H1 (cell line): ENCODE measurements at regions not wholly inside any gene's neighbourhood (a gene's known extent, or its start where the extent isn't known, plus 50 kb on each side); places are given as distances from the start of the nearest gene placed in this dataset.
A peak's percentile ranks its signal among the peaks of the same experiment; 100 is the strongest.

Source experiments
- CTCF ChIA-PET: fragments of 300-600 bp; sonication (Branson Sonifier 250); formaldehyde crosslinking; loops from one replicate; lab custom pipeline; 2021; ENCODE audit not compliant: partially characterized antibody; lab: Charles Lee
- POLR2A ChIA-PET: fragments of 300-600 bp; sonication (Branson Sonifier 250); formaldehyde crosslinking; loops from one replicate; lab custom pipeline; 2021; ENCODE audit warnings: inconsistent platforms; ENCODE audit not compliant: partially characterized antibody; lab: Charles Lee
- DNase-seq, 2 experiments: peaks; one replicate each; pipeline versions ENCODE4 v3.0.0 to v3.0.0-alpha.2; 2010 to 2022; ENCODE audit warnings: low spot score in 2 of 2, low read depth in 1 of 2, mixed read lengths in 1 of 2
- FAIRE-seq: peaks from 2 replicates; lab custom pipeline; 2011; peaks lifted over from hg19 to GRCh38; lab: Jason Lieb, UNC
- H2AFZ ChIP-seq: 2 replicates; pipeline ENCODE4 v1.8.1; 2012; ENCODE audit warnings: low read length, inconsistent platforms
- H2AK5ac ChIP-seq: 2 replicates; pipeline ENCODE4 v1.6.1; 2013; ENCODE audit warnings: low read depth, low read length
- H2BK120ac ChIP-seq: replicated peaks from 2 replicates; pipeline ENCODE3; 2013; ENCODE audit warnings: low read depth, low read length, inconsistent platforms
- H2BK12ac ChIP-seq: 2 replicates; pipeline ENCODE4 v1.6.1; 2013; ENCODE audit warnings: low read depth, low read length
- H2BK15ac ChIP-seq: 2 replicates; pipeline ENCODE4 v1.6.1; 2013; ENCODE audit warnings: low read length
- H2BK20ac ChIP-seq: 2 replicates; pipeline ENCODE4 v1.6.1; 2013; ENCODE audit warnings: low read length
- H2BK5ac ChIP-seq: 2 replicates; pipeline ENCODE4 v1.6.1; 2013; ENCODE audit warnings: low read depth, low read length
- H3K14ac ChIP-seq: 2 replicates; pipeline ENCODE4 v1.6.1; 2013; ENCODE audit warnings: inconsistent platforms; ENCODE audit not compliant: insufficient read length
- H3K18ac ChIP-seq: 2 replicates; pipeline ENCODE4 v1.6.1; 2013; ENCODE audit warnings: low read length; ENCODE audit errors: extremely low read depth
- H3K23ac ChIP-seq: 2 replicates; pipeline ENCODE4 v1.6.1; 2013; ENCODE audit warnings: inconsistent platforms; ENCODE audit not compliant: insufficient read length
- H3K23me2 ChIP-seq: 2 replicates; pipeline ENCODE4 v1.6.1; 2013; ENCODE audit warnings: low read depth, low read length
- H3K27ac ChIP-seq: 2 replicates; pipeline ENCODE4 v1.6.1; 2011; ENCODE audit warnings: low read depth, low read length, inconsistent platforms
- H3K27me3 ChIP-seq, 4 experiments: replicated peaks in 1 of 4; 1 replicate in 1 of 4; 2 replicates in 3 of 4; pipeline versions ENCODE4 v1.6.1 to v1.8.1; 2011 to 2013; ENCODE audit warnings: low read length in 3 of 4, mild to moderate bottlenecking in 3 of 4, inconsistent platforms in 2 of 4, mixed read lengths in 2 of 4, moderate library complexity in 1 of 4; ENCODE audit not compliant: control insufficient read depth in 3 of 4, insufficient read depth in 3 of 4; ENCODE audit errors: extremely low read depth in 1 of 4
- H3K36me3 ChIP-seq, 4 experiments: 2 replicates each; pipeline versions ENCODE4 v1.6.1 to v1.8.1; 2011 to 2013; ENCODE audit warnings: mild to moderate bottlenecking in 4 of 4, low read length in 3 of 4, moderate library complexity in 2 of 4, control low read depth in 1 of 4, inconsistent platforms in 1 of 4; ENCODE audit not compliant: insufficient read depth in 4 of 4, control insufficient read depth in 2 of 4
- H3K4ac ChIP-seq: replicated peaks from 2 replicates; pipeline ENCODE3; 2013; ENCODE audit warnings: low read length, low read depth, mixed read lengths, inconsistent platforms; ENCODE audit not compliant: insufficient read length
- H3K4me1 ChIP-seq, 4 experiments: replicated peaks in 1 of 4; 1 replicate in 1 of 4; 2 replicates in 3 of 4; pipeline versions ENCODE4 v1.6.1 to v1.8.1; 2011 to 2013; ENCODE audit warnings: low read length in 3 of 4, inconsistent platforms in 2 of 4, mixed read lengths in 1 of 4; ENCODE audit not compliant: insufficient read depth in 4 of 4, control insufficient read depth in 3 of 4
- H3K4me2 ChIP-seq, 2 experiments: 2 replicates each; pipeline versions ENCODE4 v1.6.1 to v1.8.1; 2011 to 2013; ENCODE audit warnings: low read depth in 2 of 2, low read length in 2 of 2, control low read depth in 1 of 2, inconsistent platforms in 1 of 2, mild to moderate bottlenecking in 1 of 2; ENCODE audit not compliant: insufficient read depth in 1 of 2
- H3K4me3 ChIP-seq, 4 experiments: fragments of 200-600, 300-600 bp in 1 of 4; sonication (generic), shearing (Covaris generic), sonication (Bioruptor Twin) in 1 of 4; 2 replicates each; pipeline versions ENCODE4 v1.5.1 to v1.8.1; 2011 to 2016; ENCODE audit warnings: low read length in 4 of 4, low read depth in 3 of 4, control low read depth in 2 of 4, inconsistent platforms in 2 of 4, mild to moderate bottlenecking in 2 of 4, mixed read lengths in 1 of 4, moderate library complexity in 1 of 4; ENCODE audit not compliant: insufficient read depth in 2 of 4; ENCODE audit errors: extremely low read depth in 1 of 4
- H3K56ac ChIP-seq: replicated peaks from 2 replicates; pipeline ENCODE3; 2013; ENCODE audit warnings: low read depth, mild to moderate bottlenecking, mixed read lengths, low read length, inconsistent platforms; ENCODE audit not compliant: insufficient read length
- H3K79me1 ChIP-seq: 2 replicates; pipeline ENCODE4 v1.6.1; 2013; ENCODE audit warnings: low read depth, low read length, control low read depth
- H3K79me2 ChIP-seq, 2 experiments: 2 replicates each; pipeline versions ENCODE4 v1.6.1 to v1.8.1; 2012 to 2013; ENCODE audit warnings: low read length in 2 of 2, mild to moderate bottlenecking in 2 of 2, inconsistent platforms in 1 of 2; ENCODE audit not compliant: insufficient read depth in 2 of 2, control insufficient read depth in 1 of 2
- H3K9ac ChIP-seq, 4 experiments: replicated peaks in 1 of 4; 1 replicate in 1 of 4; 2 replicates in 3 of 4; pipeline versions ENCODE4 v1.6.1 to v1.8.1; 2011 to 2013; ENCODE audit warnings: low read depth in 3 of 4, low read length in 3 of 4, control low read depth in 2 of 4, mild to moderate bottlenecking in 2 of 4, moderate library complexity in 2 of 4, inconsistent platforms in 1 of 4; ENCODE audit errors: extremely low read depth in 1 of 4
- H3K9me3 ChIP-seq, 2 experiments: 2 replicates each; pipeline versions ENCODE4 v1.6.1 to v1.8.1; 2012 to 2013; ENCODE audit warnings: mild to moderate bottlenecking in 2 of 2, moderate library complexity in 2 of 2, control low read depth in 1 of 2, inconsistent platforms in 1 of 2, low read depth in 1 of 2, low read length in 1 of 2, mixed read lengths in 1 of 2; ENCODE audit not compliant: insufficient read depth in 2 of 2
- H4K20me1 ChIP-seq, 2 experiments: replicated peaks in 1 of 2; 2 replicates each; pipeline versions ENCODE3 to v1.8.1; 2011 to 2013; ENCODE audit warnings: inconsistent platforms in 2 of 2, low read length in 2 of 2, mild to moderate bottlenecking in 1 of 2; ENCODE audit not compliant: insufficient read depth in 2 of 2, control insufficient read depth in 1 of 2
- H4K5ac ChIP-seq: 2 replicates; pipeline ENCODE4 v1.6.1; 2013; ENCODE audit warnings: low read length, low read depth, mixed read lengths, inconsistent platforms; ENCODE audit not compliant: insufficient read length
- H4K8ac ChIP-seq: 2 replicates; pipeline ENCODE4 v1.8.0; 2013; ENCODE audit warnings: mild to moderate bottlenecking, moderate library complexity, low read length, inconsistent platforms; ENCODE audit not compliant: insufficient read depth; ENCODE audit errors: extremely low read depth
- H4K91ac ChIP-seq: replicated peaks from 2 replicates; pipeline ENCODE3; 2013; ENCODE audit warnings: low read length, mixed read lengths, inconsistent platforms; ENCODE audit not compliant: insufficient read length
- CTCF ChIP-seq, 3 experiments: IDR thresholded peaks; 1 replicate in 2 of 3; 2 replicates in 1 of 3; pipeline versions ENCODE4 v1.5.1 to v1.6.1; 2011; ENCODE audit warnings: low read length in 3 of 3, mild to moderate bottlenecking in 3 of 3, inconsistent platforms in 2 of 3, low read depth in 1 of 3, moderate library complexity in 1 of 3; ENCODE audit not compliant: insufficient read depth in 1 of 3; ENCODE audit errors: control extremely low read depth in 1 of 3
- E2F6 ChIP-seq: IDR thresholded peaks from 2 replicates; pipeline ENCODE4 v1.6.1; 2012; ENCODE audit warnings: inconsistent platforms
- JUND ChIP-seq: IDR thresholded peaks from 2 replicates; pipeline ENCODE4 v1.6.1; 2011; ENCODE audit warnings: mild to moderate bottlenecking, improper control_type of control experiment, low read length
- PHF8 ChIP-seq: fragments of 200-600 bp; sonication (generic); conservative IDR thresholded peaks from 2 replicates; pipeline ENCODE4 v1.7.1; 2012; ENCODE audit warnings: low read depth, mild to moderate bottlenecking, inconsistent platforms, low read length, moderate library complexity
- SUZ12 ChIP-seq: fragments of 200-600 bp; sonication (generic); IDR thresholded peaks from 2 replicates; pipeline ENCODE4 v1.6.1; 2012; ENCODE audit warnings: mild to moderate bottlenecking, inconsistent platforms, low read length, moderate library complexity, mixed read lengths
- USF2 ChIP-seq: IDR thresholded peaks from 2 replicates; pipeline ENCODE4 v1.6.1; 2011; ENCODE audit warnings: low read length, improper control_type of control experiment
- WGBS, 2 experiments: shearing (Covaris generic) in 1 of 2; methylation state at CpG; one replicate each; pipeline versions ENCODE4 v1.1.6 to v1.1.7; 2013 to 2015; ENCODE audit warnings: low lambda C conversion rate in 2 of 2, mixed read lengths in 2 of 2, inconsistent platforms in 1 of 2, low coverage in 1 of 2, missing lambda C conversion rate in 1 of 2; ENCODE audit not compliant: insufficient replicate concordance in 2 of 2, insufficient coverage in 1 of 2, insufficient read length in 1 of 2; ENCODE audit errors: extremely low coverage in 1 of 2, missing lambda C conversion rate in 1 of 2; 5-methylcytosine and 5-hydroxymethylcytosine counted together

GRCh38 chr17:52546493-52546892 is 388.0 kb upstream of the CA10 start:
- Histone ChIP-seq H2BK12ac (no peak overlapping the region), H3K23me2 (no peaks in the 10 kb centered on the region), H3K14ac (no peak overlapping the region), H3K27ac (no peak overlapping the region), H3K4me1 (no peaks in the 10 kb centered on the region), H3K9ac (no peak overlapping the region), H2BK20ac (no peak overlapping the region), H2AFZ (no peak overlapping the region), H2BK120ac (no peak overlapping the region), H3K79me2 (no peaks in the 10 kb centered on the region), H4K8ac (no peak overlapping the region), H2BK15ac (no peak overlapping the region), H3K4me3 (no peak overlapping the region), H4K91ac (no peak overlapping the region), H4K20me1 (no peaks in the 10 kb centered on the region), H3K18ac (no peak overlapping the region; the same call in 1 of the 2 replicates), H3K79me1 (no peaks in the 10 kb centered on the region), H4K5ac (no peak overlapping the region), H3K4ac (no peak overlapping the region), H3K23ac (no peak overlapping the region), H2AK5ac (no peak overlapping the region), H3K27me3 (no peaks in the 10 kb centered on the region), H3K56ac (no peak overlapping the region), H2BK5ac (no peak overlapping the region), H3K4me2 (no peak overlapping the region), H3K36me3 (no peaks in the 10 kb centered on the region), H3K9me3 (no peaks in the 10 kb centered on the region; a peak in 1 of 4 replicates)
- TF ChIP-seq CTCF (IDR thresholded peaks at IDR 0.05; ENCODE audit: control extremely low read depth in 1 of 3, insufficient read depth in 1 of 3, low read depth in 1 of 3, low read length in 3 of 3) (no peak), JUND (0 out of 2 replicates have a peak, but pooled peaks have one; percentile 22), USF2 (no peak), E2F6 (no peak), SUZ12 (no peak), PHF8 (no peak)
- DNase-seq: no peak
- ChIA-PET POLR2A (no interaction called here), CTCF (no interaction called here)
- no peak for FAIRE-seq
- WGBS, 2 experiments: 24% methylated on average over 3 of the region's 3 CpGs; no CpG with 5 or more reads in 1 of the 2 experiments
